ENCODE measurements at regions not wholly inside any gene's neighbourhood (a gene's known extent, or its start where the extent isn't known, plus 50 kb on each side); places are given as distances from the start of the nearest gene placed in this dataset.

DNA sequence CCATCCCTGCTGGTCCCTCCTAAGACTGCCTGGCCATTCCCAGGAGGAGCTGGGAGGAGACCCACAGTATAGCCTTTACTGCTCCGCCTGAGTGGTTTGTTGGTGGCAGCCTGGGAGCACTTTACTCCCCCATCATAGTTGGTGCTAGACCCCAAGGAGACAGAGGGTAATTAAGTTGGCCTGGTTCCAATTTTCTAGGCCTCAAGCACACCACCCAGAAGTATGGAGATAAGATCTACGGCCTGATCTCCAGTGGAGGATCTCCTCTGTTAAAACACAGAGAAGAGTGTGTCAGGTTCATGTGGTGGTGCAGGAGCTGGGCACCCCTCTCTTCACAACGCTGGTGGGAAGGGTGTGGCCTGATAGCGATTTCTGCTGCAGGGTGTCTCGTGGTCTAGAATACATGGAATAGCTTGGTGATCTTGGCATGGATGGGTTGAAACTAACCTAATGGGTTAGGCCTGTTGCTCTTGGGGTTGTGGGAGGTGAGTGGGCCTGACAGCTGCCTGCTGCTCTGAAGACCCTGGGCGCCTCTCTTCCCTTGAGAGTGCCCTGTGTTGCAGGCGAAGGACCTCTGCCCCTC is 68.5 kb downstream of the FASLG start:
- TF ChIP-seq, protein P1, sequence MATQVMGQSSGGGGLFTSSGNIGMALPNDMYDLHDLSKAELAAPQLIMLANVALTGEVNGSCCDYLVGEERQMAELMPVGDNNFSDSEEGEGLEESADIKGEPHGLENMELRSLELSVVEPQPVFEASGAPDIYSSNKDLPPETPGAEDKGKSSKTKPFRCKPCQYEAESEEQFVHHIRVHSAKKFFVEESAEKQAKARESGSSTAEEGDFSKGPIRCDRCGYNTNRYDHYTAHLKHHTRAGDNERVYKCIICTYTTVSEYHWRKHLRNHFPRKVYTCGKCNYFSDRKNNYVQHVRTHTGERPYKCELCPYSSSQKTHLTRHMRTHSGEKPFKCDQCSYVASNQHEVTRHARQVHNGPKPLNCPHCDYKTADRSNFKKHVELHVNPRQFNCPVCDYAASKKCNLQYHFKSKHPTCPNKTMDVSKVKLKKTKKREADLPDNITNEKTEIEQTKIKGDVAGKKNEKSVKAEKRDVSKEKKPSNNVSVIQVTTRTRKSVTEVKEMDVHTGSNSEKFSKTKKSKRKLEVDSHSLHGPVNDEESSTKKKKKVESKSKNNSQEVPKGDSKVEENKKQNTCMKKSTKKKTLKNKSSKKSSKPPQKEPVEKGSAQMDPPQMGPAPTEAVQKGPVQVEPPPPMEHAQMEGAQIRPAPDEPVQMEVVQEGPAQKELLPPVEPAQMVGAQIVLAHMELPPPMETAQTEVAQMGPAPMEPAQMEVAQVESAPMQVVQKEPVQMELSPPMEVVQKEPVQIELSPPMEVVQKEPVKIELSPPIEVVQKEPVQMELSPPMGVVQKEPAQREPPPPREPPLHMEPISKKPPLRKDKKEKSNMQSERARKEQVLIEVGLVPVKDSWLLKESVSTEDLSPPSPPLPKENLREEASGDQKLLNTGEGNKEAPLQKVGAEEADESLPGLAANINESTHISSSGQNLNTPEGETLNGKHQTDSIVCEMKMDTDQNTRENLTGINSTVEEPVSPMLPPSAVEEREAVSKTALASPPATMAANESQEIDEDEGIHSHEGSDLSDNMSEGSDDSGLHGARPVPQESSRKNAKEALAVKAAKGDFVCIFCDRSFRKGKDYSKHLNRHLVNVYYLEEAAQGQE (IDR thresholded peaks at IDR 0.05; ENCODE audit: low read depth, low read length), result no peak
- TF ChIP-seq, protein P2, sequence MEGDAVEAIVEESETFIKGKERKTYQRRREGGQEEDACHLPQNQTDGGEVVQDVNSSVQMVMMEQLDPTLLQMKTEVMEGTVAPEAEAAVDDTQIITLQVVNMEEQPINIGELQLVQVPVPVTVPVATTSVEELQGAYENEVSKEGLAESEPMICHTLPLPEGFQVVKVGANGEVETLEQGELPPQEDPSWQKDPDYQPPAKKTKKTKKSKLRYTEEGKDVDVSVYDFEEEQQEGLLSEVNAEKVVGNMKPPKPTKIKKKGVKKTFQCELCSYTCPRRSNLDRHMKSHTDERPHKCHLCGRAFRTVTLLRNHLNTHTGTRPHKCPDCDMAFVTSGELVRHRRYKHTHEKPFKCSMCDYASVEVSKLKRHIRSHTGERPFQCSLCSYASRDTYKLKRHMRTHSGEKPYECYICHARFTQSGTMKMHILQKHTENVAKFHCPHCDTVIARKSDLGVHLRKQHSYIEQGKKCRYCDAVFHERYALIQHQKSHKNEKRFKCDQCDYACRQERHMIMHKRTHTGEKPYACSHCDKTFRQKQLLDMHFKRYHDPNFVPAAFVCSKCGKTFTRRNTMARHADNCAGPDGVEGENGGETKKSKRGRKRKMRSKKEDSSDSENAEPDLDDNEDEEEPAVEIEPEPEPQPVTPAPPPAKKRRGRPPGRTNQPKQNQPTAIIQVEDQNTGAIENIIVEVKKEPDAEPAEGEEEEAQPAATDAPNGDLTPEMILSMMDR (IDR thresholded peaks at IDR 0.05), result no peak
- TF ChIP-seq POLR2AphosphoS5 (IDR thresholded peaks at IDR 0.05; ENCODE audit: low read depth, low read length) (no peak), GATA2 (CRISPR knock-in tag; IDR thresholded peaks at IDR 0.05) (no peak)
- TF ChIP-seq, protein P3, sequence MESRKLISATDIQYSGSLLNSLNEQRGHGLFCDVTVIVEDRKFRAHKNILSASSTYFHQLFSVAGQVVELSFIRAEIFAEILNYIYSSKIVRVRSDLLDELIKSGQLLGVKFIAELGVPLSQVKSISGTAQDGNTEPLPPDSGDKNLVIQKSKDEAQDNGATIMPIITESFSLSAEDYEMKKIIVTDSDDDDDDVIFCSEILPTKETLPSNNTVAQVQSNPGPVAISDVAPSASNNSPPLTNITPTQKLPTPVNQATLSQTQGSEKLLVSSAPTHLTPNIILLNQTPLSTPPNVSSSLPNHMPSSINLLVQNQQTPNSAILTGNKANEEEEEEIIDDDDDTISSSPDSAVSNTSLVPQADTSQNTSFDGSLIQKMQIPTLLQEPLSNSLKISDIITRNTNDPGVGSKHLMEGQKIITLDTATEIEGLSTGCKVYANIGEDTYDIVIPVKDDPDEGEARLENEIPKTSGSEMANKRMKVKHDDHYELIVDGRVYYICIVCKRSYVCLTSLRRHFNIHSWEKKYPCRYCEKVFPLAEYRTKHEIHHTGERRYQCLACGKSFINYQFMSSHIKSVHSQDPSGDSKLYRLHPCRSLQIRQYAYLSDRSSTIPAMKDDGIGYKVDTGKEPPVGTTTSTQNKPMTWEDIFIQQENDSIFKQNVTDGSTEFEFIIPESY (IDR thresholded peaks at IDR 0.05; ENCODE audit: borderline replicate concordance, low read depth), result no peak

Measured in SK-N-SH (cell line).